ENCODE measurements at regions not wholly inside any gene's neighbourhood (a gene's known extent, or its start where the extent isn't known, plus 50 kb on each side); places are given as distances from the start of the nearest gene placed in this dataset.
"Not testable (repeated sequence)": the region's sequence is repeated elsewhere in the genome, so short reads cannot be mapped to it uniquely, and the experiment has no call there.

- no peaks in the 10 kb centered on the region for H3K9me3 Mint-ChIP-seq (ENCODE audit: unreplicated experiment)
- FAIRE-seq, result no peak
- H3K9me3 ChIP-seq (ENCODE audit: insufficient read depth, low read depth, low read length), result no peaks in the 10 kb centered on the region
Observed at GRCh38 chr6:10081075-10081474, 333.8 kb downstream of the TFAP2A start.

GRCh38 chr6:10080561-10080960, 334.3 kb downstream of the TFAP2A start:
- no peak overlapping the region for H3K9ac ChIP-seq (ENCODE audit: low read length)
- H3K36me3 ChIP-seq (ENCODE audit: insufficient read depth, low read length), result no peaks in the 10 kb centered on the region
- Mint-ChIP-seq H3K9me3 (ENCODE audit: unreplicated experiment) (no peaks in the 10 kb centered on the region), H3K36me3 (ENCODE audit: low read depth, unreplicated experiment) (no peaks in the 10 kb centered on the region), H3K27me3 (ENCODE audit: low read depth, unreplicated experiment) (peaks cover 2% of the 10 kb centered on the region), H3K4me1 (ENCODE audit: low read depth, unreplicated experiment) (peaks cover 2% of the 10 kb centered on the region), H3K4me3 (ENCODE audit: unreplicated experiment) (no peak overlapping the region), H3K27ac (ENCODE audit: unreplicated experiment) (no peak overlapping the region)
- no peak overlapping the region for H3K4me3 ChIP-seq (ENCODE audit: insufficient read depth, low read depth, low read length)
- H3K4me1 ChIP-seq (ENCODE audit: insufficient read depth, low read length), result no peaks in the 10 kb centered on the region
- TF ChIP-seq CTCF (IDR thresholded peaks at IDR 0.05; ENCODE audit: insufficient read depth, low read depth, low read length) (no peak), EZH2 (IDR thresholded peaks at IDR 0.05; ENCODE audit: insufficient read depth, low read length) (no peak)
- FAIRE-seq (no peak), DNase-seq (ENCODE audit: low read depth) (no peak)
- H3K27ac ChIP-seq (ENCODE audit: low read depth, low read length), result no peak overlapping the region
- H4K20me1 ChIP-seq (ENCODE audit: insufficient read depth, low read length), result no peaks in the 10 kb centered on the region
- H3K79me2 ChIP-seq (ENCODE audit: insufficient read depth, low read length), result no peaks in the 10 kb centered on the region
- H2AFZ ChIP-seq (ENCODE audit: low read depth, low read length), result no peak overlapping the region
- H3K4me2 ChIP-seq (ENCODE audit: low read length), result no peak overlapping the region
- H3K27me3 ChIP-seq (ENCODE audit: insufficient read depth, low read length), result no peaks in the 10 kb centered on the region
- H3K9me3 ChIP-seq (ENCODE audit: insufficient read depth, low read depth, low read length), result no peaks in the 10 kb centered on the region

More at GRCh38 chr6:10081075-10081474, 333.8 kb downstream of the TFAP2A start:
- H3K27me3 ChIP-seq (ENCODE audit: insufficient read depth, low read length), result no peaks in the 10 kb centered on the region
- H3K4me2 ChIP-seq (ENCODE audit: low read length), result no peak overlapping the region
- H3K9ac ChIP-seq (ENCODE audit: low read length), result no peak overlapping the region
- H3K27me3 Mint-ChIP-seq (ENCODE audit: low read depth, unreplicated experiment), result peaks cover 4% of the 10 kb centered on the region
- H3K4me3 Mint-ChIP-seq (ENCODE audit: unreplicated experiment), result no peak overlapping the region
- TF ChIP-seq EZH2 (IDR thresholded peaks at IDR 0.05; ENCODE audit: insufficient read depth, low read length) (no peak), CTCF (IDR thresholded peaks at IDR 0.05; ENCODE audit: insufficient read depth, low read depth, low read length) (no peak)
- H3K36me3 Mint-ChIP-seq (ENCODE audit: low read depth, unreplicated experiment), result no peaks in the 10 kb centered on the region
- no peak overlapping the region for H3K27ac ChIP-seq (ENCODE audit: low read depth, low read length)
- no peaks in the 10 kb centered on the region for H3K36me3 ChIP-seq (ENCODE audit: insufficient read depth, low read length)
- H3K4me1 ChIP-seq (ENCODE audit: insufficient read depth, low read length), result no peaks in the 10 kb centered on the region
- DNase-seq (ENCODE audit: low read depth), result no peak
- no peak overlapping the region for H2AFZ ChIP-seq (ENCODE audit: low read depth, low read length)
- no peak overlapping the region for H3K4me3 ChIP-seq (ENCODE audit: insufficient read depth, low read depth, low read length)
- no peak overlapping the region for H3K27ac Mint-ChIP-seq (ENCODE audit: unreplicated experiment)
- H3K79me2 ChIP-seq (ENCODE audit: insufficient read depth, low read length), result no peaks in the 10 kb centered on the region
- peaks cover 2% of the 10 kb centered on the region for H3K4me1 Mint-ChIP-seq (ENCODE audit: low read depth, unreplicated experiment)
- H4K20me1 ChIP-seq (ENCODE audit: insufficient read depth, low read length), result no peaks in the 10 kb centered on the region

- no peaks in the 10 kb centered on the region for H3K36me3 ChIP-seq (ENCODE audit: insufficient read depth, low read length)
- peaks cover 2% of the 10 kb centered on the region for H3K4me1 Mint-ChIP-seq (ENCODE audit: low read depth, unreplicated experiment)
- no peaks in the 10 kb centered on the region for H3K27me3 ChIP-seq (ENCODE audit: insufficient read depth, low read length)
- no peak overlapping the region for H3K4me3 Mint-ChIP-seq (ENCODE audit: unreplicated experiment)
- H3K36me3 Mint-ChIP-seq (ENCODE audit: low read depth, unreplicated experiment), result no peaks in the 10 kb centered on the region
- H2AFZ ChIP-seq (ENCODE audit: low read depth, low read length), result no peak overlapping the region
- TF ChIP-seq EZH2 (IDR thresholded peaks at IDR 0.05; ENCODE audit: insufficient read depth, low read length) (no peak), CTCF (IDR thresholded peaks at IDR 0.05; ENCODE audit: insufficient read depth, low read depth, low read length) (no peak)
- no peak for FAIRE-seq
- H4K20me1 ChIP-seq (ENCODE audit: insufficient read depth, low read length), result no peaks in the 10 kb centered on the region
- DNase-seq (ENCODE audit: low read depth), result no peak
- no peaks in the 10 kb centered on the region for H3K4me1 ChIP-seq (ENCODE audit: insufficient read depth, low read length)
- no peak overlapping the region for H3K4me3 ChIP-seq (ENCODE audit: insufficient read depth, low read depth, low read length)
- H3K4me2 ChIP-seq (ENCODE audit: low read length), result no peak overlapping the region
- no peaks in the 10 kb centered on the region for H3K79me2 ChIP-seq (ENCODE audit: insufficient read depth, low read length)
- no peaks in the 10 kb centered on the region for H3K27me3 Mint-ChIP-seq (ENCODE audit: low read depth, unreplicated experiment)
- no peak overlapping the region for H3K27ac Mint-ChIP-seq (ENCODE audit: unreplicated experiment)
- no peak overlapping the region for H3K9ac ChIP-seq (ENCODE audit: low read length)
- H3K9me3 Mint-ChIP-seq (ENCODE audit: unreplicated experiment), result peaks cover 5% of the 10 kb centered on the region
- no peak overlapping the region for H3K27ac ChIP-seq (ENCODE audit: low read depth, low read length)
- H3K9me3 ChIP-seq (ENCODE audit: insufficient read depth, low read depth, low read length), result no peaks in the 10 kb centered on the region
Observed at GRCh38 chr6:10078581-10078980, 336.3 kb downstream of the TFAP2A start.

GRCh38 chr6:10074726-10075125, 340.1 kb downstream of the TFAP2A start:
- H3K27me3 ChIP-seq (ENCODE audit: insufficient read depth, low read length); H3K9me3 ChIP-seq (ENCODE audit: insufficient read depth, low read depth, low read length); DNase-seq (ENCODE audit: low read depth); H3K4me1 ChIP-seq (ENCODE audit: insufficient read depth, low read length); H3K4me3 Mint-ChIP-seq (ENCODE audit: unreplicated experiment); H3K4me3 ChIP-seq (ENCODE audit: insufficient read depth, low read depth, low read length); H3K27me3 Mint-ChIP-seq (ENCODE audit: low read depth, unreplicated experiment); H3K36me3 Mint-ChIP-seq (ENCODE audit: low read depth, unreplicated experiment); H3K9ac ChIP-seq (ENCODE audit: low read length); H3K4me1 Mint-ChIP-seq (ENCODE audit: low read depth, unreplicated experiment); H3K79me2 ChIP-seq (ENCODE audit: insufficient read depth, low read length); H2AFZ ChIP-seq (ENCODE audit: low read depth, low read length); H3K4me2 ChIP-seq (ENCODE audit: low read length); H3K36me3 ChIP-seq (ENCODE audit: insufficient read depth, low read length); H3K9me3 Mint-ChIP-seq (ENCODE audit: unreplicated experiment); FAIRE-seq; H3K27ac Mint-ChIP-seq (ENCODE audit: unreplicated experiment); H4K20me1 ChIP-seq (ENCODE audit: insufficient read depth, low read length); H3K27ac ChIP-seq (ENCODE audit: low read depth, low read length): not testable (repeated sequence)
